ENCODE measurements at regions not wholly inside any gene's neighbourhood (a gene's known extent, or its start where the extent isn't known, plus 50 kb on each side); places are given as distances from the start of the nearest gene placed in this dataset.
"Not testable (repeated sequence)": the region's sequence is repeated elsewhere in the genome, so short reads cannot be mapped to it uniquely, and the experiment has no call there.

DNA sequence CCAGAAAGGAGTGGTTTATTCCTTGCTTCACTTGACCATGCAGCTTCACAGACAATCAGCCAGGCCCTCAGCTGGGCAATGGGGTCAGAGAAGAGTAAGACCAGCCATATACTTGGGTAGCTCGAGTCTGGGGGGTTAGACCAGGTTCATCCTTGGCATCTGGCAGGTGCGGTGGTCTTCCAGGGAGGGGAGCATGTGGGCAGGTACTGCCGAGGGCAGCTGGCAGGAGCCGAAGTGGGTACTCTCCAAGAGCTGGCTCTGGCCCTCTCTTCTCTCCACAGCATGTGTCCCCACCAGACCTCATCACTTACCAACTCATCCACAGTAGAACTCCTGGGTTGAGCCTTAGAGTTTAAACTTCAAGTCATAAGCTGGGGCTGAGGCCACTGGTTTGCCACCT is 156.8 kb downstream of the FOXD2 start:
- DNase-seq (ENCODE audit: low spot score), result no peak

- DNase-seq (ENCODE audit: low spot score), result no peak
Observed at GRCh38 chr1:47596328-47596727, 158.5 kb downstream of the FOXD2 start.

DNA sequence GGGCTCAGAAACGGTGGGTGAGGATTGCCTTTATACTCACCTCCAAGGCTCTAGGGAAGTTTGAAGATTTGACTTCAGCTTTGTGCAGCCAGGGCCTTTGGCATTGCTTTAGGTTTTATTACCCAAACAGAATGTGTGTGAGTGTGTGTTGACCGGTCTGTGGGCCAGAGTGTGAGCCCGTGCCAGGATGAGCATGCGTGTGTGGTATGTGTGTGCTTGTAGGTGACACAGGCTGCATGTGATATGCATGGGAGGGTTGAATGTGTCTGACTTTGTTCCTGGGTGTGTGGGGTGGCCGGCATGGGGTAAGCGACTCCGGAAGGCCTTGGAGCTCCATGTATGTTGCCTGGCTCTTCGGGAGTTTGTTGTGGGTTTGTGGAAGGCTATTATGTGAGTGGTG is 160.5 kb downstream of the FOXD2 start:
- DNase-seq (ENCODE audit: low spot score), result no peak

GRCh38 chr1:47599777-47600176 is 161.9 kb downstream of the FOXD2 start:
- no peak for DNase-seq (ENCODE audit: low spot score)

GRCh38 chr1:47602491-47602890 is 164.6 kb downstream of the FOXD2 start:
- not testable (repeated sequence) for DNase-seq (ENCODE audit: low spot score)

DNA sequence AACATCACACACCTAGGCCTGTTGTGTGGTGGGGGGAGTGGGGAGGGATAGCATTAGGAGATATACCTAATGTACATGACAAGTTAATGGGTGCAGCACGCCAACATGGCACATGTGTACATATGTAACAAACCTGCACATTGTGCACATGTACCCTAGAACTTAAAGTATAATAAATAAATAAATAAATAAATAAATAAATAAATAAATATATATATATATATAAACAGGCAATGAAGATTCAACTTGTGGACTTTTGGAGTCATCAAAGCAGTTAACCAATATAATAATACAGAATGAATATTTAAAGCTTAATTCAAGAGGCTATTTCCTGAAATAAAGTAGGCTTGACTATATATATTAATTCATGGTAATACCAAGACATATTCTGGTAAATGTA is 167.0 kb downstream of the FOXD2 start:
- not testable (repeated sequence) for DNase-seq (ENCODE audit: low spot score)

DNA sequence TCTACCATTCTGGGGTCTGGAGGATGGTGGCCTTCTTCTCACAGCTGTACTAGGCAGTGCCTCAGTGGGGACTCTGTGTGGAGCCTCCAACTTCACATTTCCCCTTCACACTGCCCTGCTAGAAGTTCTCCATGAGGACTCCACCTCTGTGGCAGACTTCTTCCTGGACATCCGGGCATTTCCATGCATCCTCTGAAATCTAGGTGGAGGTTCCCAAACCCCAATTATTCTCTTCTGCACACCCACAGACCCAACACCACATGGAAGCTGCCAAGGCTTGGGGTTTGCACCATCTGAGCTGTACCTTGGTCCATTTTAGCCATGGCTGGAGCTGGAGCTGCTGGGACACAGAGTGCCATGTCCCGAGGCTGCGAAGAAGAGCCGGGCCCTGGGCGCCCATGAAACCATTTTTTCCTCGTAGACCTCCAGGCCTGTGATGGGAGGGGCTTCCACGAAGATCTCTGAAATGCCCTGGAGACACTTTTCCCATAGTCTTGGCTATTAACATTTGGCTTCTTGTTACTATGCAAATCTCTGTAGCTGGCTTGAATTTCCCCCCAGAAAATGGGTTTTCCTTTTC is 170.5 kb downstream of the FOXD2 start:
- no peak for DNase-seq (ENCODE audit: low spot score)

DNA sequence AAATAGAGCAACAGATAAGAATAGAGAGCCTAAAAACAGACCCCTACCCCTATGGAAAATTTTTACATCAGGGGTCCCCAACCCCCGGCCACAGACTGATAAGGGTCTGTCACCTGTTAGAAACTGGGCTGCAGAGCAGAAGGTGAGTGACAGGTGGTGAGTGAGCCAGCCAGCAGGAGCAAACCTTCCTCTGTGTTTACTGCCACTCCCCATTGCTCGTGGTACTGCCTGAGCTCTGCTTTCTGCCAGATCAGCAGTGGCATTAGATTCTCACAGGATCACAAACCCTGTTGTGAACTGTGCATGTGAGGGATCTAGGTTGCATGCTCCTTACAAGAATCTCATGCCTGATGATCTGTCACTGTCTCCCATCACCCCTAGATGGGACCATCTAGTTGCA is 174.1 kb downstream of the FOXD2 start:
- DNase-seq (ENCODE audit: low spot score), result no peak

GRCh38 chr1:47612819-47613218 is 175.0 kb downstream of the FOXD2 start:
- no peak for DNase-seq (ENCODE audit: low spot score)

GRCh38 chr1:47616036-47616435 is 178.2 kb downstream of the FOXD2 start:
- DNase-seq (ENCODE audit: low spot score), result no peak

DNA sequence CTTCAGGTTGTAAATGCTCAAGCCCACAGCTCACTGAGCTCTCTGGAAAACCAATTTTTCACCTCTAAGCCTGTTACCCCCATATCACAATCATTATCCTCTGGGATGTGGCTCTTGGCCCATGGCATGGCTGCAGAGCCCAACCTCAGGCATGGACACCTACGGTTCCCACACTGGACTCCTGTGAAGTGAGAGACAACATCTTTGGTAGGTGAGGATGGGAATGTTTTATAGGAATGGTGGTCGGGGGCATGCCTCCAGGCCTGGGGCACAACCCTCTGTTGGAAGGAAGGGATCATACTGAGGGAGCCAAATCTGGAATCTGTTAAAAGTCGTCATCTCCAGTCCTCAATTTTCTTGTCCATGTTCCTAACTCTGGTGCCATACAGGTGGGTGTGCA is 179.1 kb downstream of the FOXD2 start:
- DNase-seq (ENCODE audit: low spot score), result no peak

DNA sequence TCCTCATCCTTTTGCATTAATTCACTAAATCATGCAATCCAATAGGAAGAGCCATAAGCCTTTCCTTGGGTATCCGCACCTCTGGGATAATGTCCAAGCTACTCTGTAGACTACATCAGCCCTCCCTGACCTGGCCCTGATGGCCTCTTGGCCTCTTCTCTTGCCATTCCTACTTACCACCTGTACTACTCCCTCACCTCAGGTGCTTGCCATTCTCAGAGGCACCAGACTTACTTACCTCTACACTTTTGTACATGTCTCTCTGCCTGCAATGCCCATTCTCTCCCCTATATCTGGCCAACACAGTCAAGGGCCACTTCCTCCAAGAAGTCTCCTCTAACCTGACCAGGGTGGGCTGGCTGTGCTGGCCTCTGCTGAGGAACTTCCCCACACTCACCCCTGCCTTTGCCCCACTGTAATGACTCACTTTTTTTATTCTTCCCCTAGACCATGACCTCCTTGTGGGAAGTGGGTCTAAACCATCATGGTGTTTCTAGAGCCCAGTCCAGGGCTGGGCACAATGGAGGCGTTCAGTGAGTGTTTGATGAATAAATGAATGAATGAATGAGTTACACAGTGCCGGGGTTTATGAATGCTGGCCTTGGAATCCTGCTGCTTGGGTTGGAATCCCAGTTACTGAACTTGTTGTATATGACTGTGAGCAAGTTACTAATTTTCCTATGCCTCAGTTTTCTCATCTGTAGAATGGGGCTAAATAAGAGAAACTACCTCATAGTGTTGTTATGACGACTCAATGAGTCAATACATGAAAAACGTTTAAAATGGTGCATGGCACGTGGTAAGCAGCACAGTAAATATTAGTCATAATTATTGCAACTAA is 179.8 kb downstream of the FOXD2 start:
- no peak for DNase-seq (ENCODE audit: low spot score)

DNA sequence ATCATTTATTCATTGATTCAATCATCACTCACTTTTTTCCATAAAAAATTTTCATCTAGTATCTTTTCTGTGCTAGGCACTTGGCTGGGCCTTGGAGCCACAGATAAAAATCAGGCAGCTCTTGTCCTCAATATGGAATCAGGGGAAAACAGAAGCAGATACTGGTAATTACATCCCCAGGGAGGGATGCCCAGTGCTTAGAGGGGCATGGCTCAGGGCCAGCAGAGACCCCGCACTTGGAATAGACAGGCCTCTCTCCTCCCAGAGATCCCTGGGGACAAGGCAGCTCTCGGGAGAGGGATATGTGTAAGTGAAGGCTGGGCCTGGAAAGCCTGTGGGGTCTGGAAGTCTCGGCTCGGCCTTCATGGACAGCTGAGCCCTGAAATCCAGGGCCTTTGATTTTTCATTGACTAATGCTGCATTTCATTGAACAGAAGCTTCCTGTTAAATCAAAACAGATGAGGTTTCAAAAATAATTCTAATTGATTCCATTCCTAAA is 180.4 kb downstream of the FOXD2 start:
- DNase-seq (ENCODE audit: low spot score), result no peak

- DNase-seq (ENCODE audit: low spot score), result no peak
Observed at GRCh38 chr1:47618830-47619229, 181.0 kb downstream of the FOXD2 start.

DNA sequence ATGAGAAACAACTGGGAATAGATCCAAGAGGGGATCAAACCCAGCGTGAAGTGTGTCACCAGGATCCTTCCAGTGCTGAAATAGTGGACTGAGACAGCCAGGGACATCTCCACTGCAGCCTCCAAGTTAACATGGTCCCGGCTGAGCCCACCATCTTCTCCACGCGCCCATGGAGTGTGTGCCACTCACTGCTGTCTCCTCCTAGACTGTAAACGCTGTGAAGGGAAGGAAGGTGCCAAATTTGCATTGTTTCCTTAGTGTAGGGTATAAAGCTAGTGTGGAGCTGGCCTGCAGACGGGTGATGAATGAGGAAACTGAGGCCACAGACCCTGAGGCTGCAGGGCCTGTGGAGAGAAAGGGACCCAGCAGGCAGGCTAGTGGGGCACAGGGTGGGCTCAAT is 183.6 kb downstream of the FOXD2 start:
- no peak for DNase-seq (ENCODE audit: low spot score)

GRCh38 chr1:47621977-47622376 is 184.1 kb downstream of the FOXD2 start:
- DNase-seq (ENCODE audit: low spot score), result no peak

GRCh38 chr1:47622776-47623556 is 185.1 kb downstream of the FOXD2 start:
- DNase-seq (ENCODE audit: low spot score), result no peak

DNA sequence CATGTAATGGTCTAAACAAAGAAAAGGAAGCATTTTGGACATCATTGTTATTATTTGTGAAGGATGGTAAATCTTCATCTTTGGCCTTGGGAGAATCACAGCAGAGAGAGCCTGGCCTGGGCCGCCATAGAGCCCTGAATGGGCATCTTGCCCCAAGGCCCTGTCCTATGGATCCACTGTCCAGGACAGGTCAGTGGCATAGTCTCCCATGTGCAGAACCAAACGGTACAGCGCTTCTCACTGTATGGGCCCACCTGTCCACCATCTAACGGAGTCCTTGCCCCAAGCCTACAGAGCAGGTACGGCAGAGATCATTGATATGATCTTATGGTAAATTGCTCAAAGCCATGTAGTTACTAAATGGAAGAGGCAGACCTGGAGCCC is 185.7 kb downstream of the FOXD2 start:
- DNase-seq (ENCODE audit: low spot score), result no peak

GRCh38 chr1:47624531-47624930 is 186.7 kb downstream of the FOXD2 start:
- no peak for DNase-seq (ENCODE audit: low spot score)

- no peak for DNase-seq (ENCODE audit: low spot score)
Observed at GRCh38 chr1:47627016-47627415, 189.2 kb downstream of the FOXD2 start.

- DNase-seq (ENCODE audit: low spot score), result no peak
Observed at GRCh38 chr1:47627471-47628370, 189.9 kb downstream of the FOXD2 start.

- no peak for DNase-seq (ENCODE audit: low spot score)
Observed at GRCh38 chr1:47629201-47629600, 191.4 kb downstream of the FOXD2 start.
